Liver (tissue), 7 donors: ENCODE measurements at regions not wholly inside any gene's neighbourhood (a gene's known extent, or its start where the extent isn't known, plus 50 kb on each side); places are given as distances from the start of the nearest gene placed in this dataset.
A peak's percentile ranks its signal among the peaks of the same experiment; 100 is the strongest.

Source experiments
- DNase-seq: peaks from one replicate; pipeline ENCODE4 v3.0.0-alpha.2; 2017; ENCODE audit warnings: low spot score
- H3K27ac ChIP-seq, 2 donors: one replicate each; pipeline ENCODE4 v1.7.0; 2013; ENCODE audit warnings: inconsistent platforms in 2 of 2, low read length in 2 of 2, control low read depth in 1 of 2, low read depth in 1 of 2, mild to moderate bottlenecking in 1 of 2
- H3K27me3 ChIP-seq, 4 donors: one replicate each; pipeline versions ENCODE4 v1.6.1 to v1.7.0; 2013; ENCODE audit warnings: low read length in 3 of 4, inconsistent platforms in 1 of 4, mild to moderate bottlenecking in 1 of 4, moderate library complexity in 1 of 4; ENCODE audit not compliant: control insufficient read depth in 4 of 4, insufficient read depth in 4 of 4
- H3K36me3 ChIP-seq, 4 donors: one replicate each; pipeline versions ENCODE4 v1.6.1 to v1.7.0; 2013; ENCODE audit warnings: low read length in 3 of 4, mild to moderate bottlenecking in 3 of 4, low read depth in 1 of 4, moderate library complexity in 1 of 4; ENCODE audit not compliant: control insufficient read depth in 4 of 4, insufficient read depth in 3 of 4
- H3K4me1 ChIP-seq, 4 donors: one replicate each; pipeline versions ENCODE4 v1.6.1 to v1.7.0; 2013; ENCODE audit warnings: low read length in 3 of 4, mild to moderate bottlenecking in 3 of 4, moderate library complexity in 1 of 4; ENCODE audit not compliant: control insufficient read depth in 4 of 4, insufficient read depth in 4 of 4
- H3K4me3 ChIP-seq, 3 donors: one replicate each; pipeline versions ENCODE4 v1.6.1 to v1.7.0; 2013; ENCODE audit warnings: low read length in 3 of 3, control low read depth in 1 of 3, low read depth in 1 of 3, mild to moderate bottlenecking in 1 of 3
- H3K9ac ChIP-seq, 2 donors: one replicate each; pipeline ENCODE4 v1.7.0; 2013; ENCODE audit warnings: low read length in 2 of 2, mild to moderate bottlenecking in 2 of 2, moderate library complexity in 2 of 2, control low read depth in 1 of 2, low read depth in 1 of 2
- H3K9me3 ChIP-seq, 4 donors: one replicate each; pipeline versions ENCODE4 v1.6.1 to v1.7.0; 2013; ENCODE audit warnings: low read length in 3 of 4; ENCODE audit not compliant: control insufficient read depth in 4 of 4
- EGR1 ChIP-seq, 2 donors: IDR thresholded peaks; 2 replicates each; pipeline ENCODE4 v1.6.1; 2016 to 2018; ENCODE audit warnings: antibody characterized with exemption in 2 of 2, low read depth in 2 of 2
- FOXA1 ChIP-seq: IDR thresholded peaks from 2 replicates; pipeline ENCODE4 v1.6.1; 2016; ENCODE audit warnings: antibody characterized with exemption
- FOXA2 ChIP-seq: IDR thresholded peaks from 2 replicates; pipeline ENCODE4 v1.6.1; 2016; ENCODE audit warnings: antibody characterized with exemption
- GABPA ChIP-seq, 2 donors: IDR thresholded peaks in 1 of 2; conservative IDR thresholded peaks in 1 of 2; 2 replicates each; pipeline ENCODE4 v1.6.1; 2016; ENCODE audit warnings: antibody characterized with exemption in 2 of 2, mild to moderate bottlenecking in 1 of 2, moderate library complexity in 1 of 2
- HNF4A ChIP-seq, 2 donors: conservative IDR thresholded peaks; 2 replicates each; pipeline ENCODE4 v1.6.1; 2016; ENCODE audit warnings: antibody characterized with exemption in 2 of 2, mild to moderate bottlenecking in 2 of 2
- HNF4G ChIP-seq: IDR thresholded peaks from 2 replicates; pipeline ENCODE4 v1.6.1; 2016; ENCODE audit warnings: antibody characterized with exemption
- JUND ChIP-seq, 2 donors: IDR thresholded peaks; 2 replicates each; pipeline ENCODE4 v1.6.1; 2016; ENCODE audit warnings: antibody characterized with exemption in 2 of 2
- NR2F2 ChIP-seq: IDR thresholded peaks from 2 replicates; pipeline ENCODE4 v1.6.1; 2016; ENCODE audit warnings: antibody characterized with exemption
- RAD21 ChIP-seq, 2 donors: IDR thresholded peaks; 2 replicates each; pipeline ENCODE4 v1.6.1; 2016; ENCODE audit warnings: antibody characterized with exemption in 2 of 2, mild to moderate bottlenecking in 2 of 2
- RXRA ChIP-seq, 2 donors: IDR thresholded peaks; 2 replicates each; pipeline ENCODE4 v1.6.1; 2017 to 2018; ENCODE audit warnings: antibody characterized with exemption in 2 of 2, mild to moderate bottlenecking in 1 of 2
- SP1 ChIP-seq: IDR thresholded peaks from 2 replicates; pipeline ENCODE4 v1.6.1; 2018; ENCODE audit warnings: antibody characterized with exemption, mild to moderate bottlenecking
- TAF1 ChIP-seq: conservative IDR thresholded peaks from 2 replicates; pipeline ENCODE4 v1.6.1; 2016; ENCODE audit warnings: antibody characterized with exemption, mild to moderate bottlenecking
- YY1 ChIP-seq: IDR thresholded peaks from 2 replicates; pipeline ENCODE4 v1.6.1; 2016; ENCODE audit warnings: antibody characterized with exemption, mild to moderate bottlenecking
- WGBS: extraction: QIAGEN DNeasy Blood & Tissue Kit; methylation state at CpG from one replicate; pipeline ENCODE4 v1.1.7; 2013; 5-methylcytosine and 5-hydroxymethylcytosine counted together
- TF ChIP-seq, protein P1 (sequence below): IDR thresholded peaks from 2 replicates; pipeline ENCODE4 v1.6.1; 2016; ENCODE audit warnings: antibody characterized with exemption, mild to moderate bottlenecking
- TF ChIP-seq, protein P2 (sequence below): IDR thresholded peaks from 2 replicates; pipeline ENCODE4 v1.6.1; 2016; ENCODE audit warnings: antibody characterized with exemption
- TF ChIP-seq, protein P3 (sequence below): IDR thresholded peaks from 2 replicates; pipeline ENCODE4 v1.6.1; 2016; ENCODE audit warnings: antibody characterized with exemption
- TF ChIP-seq, protein P4 (sequence below): IDR thresholded peaks from 2 replicates; pipeline ENCODE4 v1.6.1; 2016; ENCODE audit warnings: antibody characterized with exemption
- donor health status: healthy.
- donor health status: healthy.
- donor health status: healthy.
- donor health status: healthy.

DNA sequence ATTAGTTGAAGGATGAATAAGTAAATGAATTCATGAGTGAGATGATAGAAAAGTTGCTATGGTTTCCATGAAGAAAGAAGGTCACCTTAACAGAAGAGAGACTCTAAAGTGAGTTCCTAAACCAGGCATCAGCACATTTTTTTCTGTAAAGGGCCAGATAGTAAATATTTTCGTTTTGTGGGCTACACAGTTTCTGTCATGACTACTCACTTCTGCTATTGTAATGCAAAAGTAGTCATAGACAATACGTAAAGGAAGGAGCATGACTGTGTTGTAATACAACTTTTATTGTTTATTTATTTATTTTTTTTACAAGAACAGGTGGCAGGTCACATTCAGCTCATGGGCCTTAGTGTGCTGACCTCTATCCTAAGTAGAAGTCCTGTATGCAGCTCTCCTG lies 426.1 kb upstream of the DYNLRB2 start:
- peaks cover 0 to 2% (median 0%) of the 10 kb centered on the region in 4 donors for H3K27me3 ChIP-seq
- WGBS = 72% methylated on average over 2 of the region's 2 CpGs
- TF ChIP-seq HNF4G = no peak
- TF ChIP-seq HNF4A (conservative IDR thresholded peaks at IDR 0.05) = no peak
- no peak for TF ChIP-seq RXRA (IDR thresholded peaks at IDR 0.05)
- TF ChIP-seq SP1 = no peak
- no peak for TF ChIP-seq JUND (IDR thresholded peaks at IDR 0.05)
- no peak for TF ChIP-seq GABPA (IDR thresholded peaks at IDR 0.05 in 1 of 2, conservative IDR thresholded peaks at IDR 0.05 in 1 of 2)
- TF ChIP-seq FOXA2 = no peak
- TF ChIP-seq FOXA1 = no peak

DNA sequence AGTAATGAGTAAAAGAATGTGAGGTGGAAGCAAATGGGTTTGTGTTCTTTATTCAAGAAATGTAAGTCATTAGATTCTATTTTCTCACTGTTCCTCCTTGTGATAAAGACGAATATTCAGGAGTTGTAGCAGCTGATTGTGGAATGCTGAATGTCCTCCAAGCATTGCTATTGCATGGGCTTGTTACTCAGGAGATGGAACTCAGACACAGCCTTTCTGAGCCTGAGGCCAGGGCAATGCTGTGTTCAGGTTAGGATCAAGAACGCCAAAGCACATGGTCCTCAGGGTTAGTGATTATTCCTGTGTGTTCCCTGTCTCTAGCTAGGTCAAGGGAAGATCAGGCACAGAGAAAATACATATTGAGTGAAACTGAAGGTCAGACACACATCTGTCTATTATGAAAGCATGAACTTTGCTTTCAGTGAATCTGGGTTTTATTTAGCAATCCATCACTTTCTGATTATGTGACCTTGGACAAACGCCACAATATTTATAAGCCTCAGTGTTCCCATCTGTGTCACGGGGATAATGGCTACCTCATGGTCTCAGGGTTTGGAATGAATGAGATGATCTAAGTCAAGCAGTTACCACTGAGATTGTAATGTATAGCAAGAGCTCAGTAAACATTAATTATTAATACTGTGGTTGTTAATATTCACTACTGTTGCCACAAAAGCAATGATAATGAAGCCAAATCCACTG lies 426.8 kb upstream of the DYNLRB2 start:
- Histone ChIP-seq H3K9me3 (no peaks in the 10 kb centered on the region), H3K9ac (no peak overlapping the region), H3K36me3 (no peaks in the 10 kb centered on the region), H3K4me3 (no peak overlapping the region), H3K27me3 (no peaks in the 10 kb centered on the region), H3K4me1 (no peaks in the 10 kb centered on the region), H3K27ac (no peak overlapping the region)
- WGBS = 61% methylated on average over 4 of the region's 4 CpGs
- no peak for DNase-seq
- TF ChIP-seq NR2F2 = peak; percentile 22
- no peak for TF ChIP-seq TAF1

More for the DNA sequence above, 426.1 kb upstream of the DYNLRB2 start:
- H3K27ac ChIP-seq = no peak overlapping the region
- no peaks in the 10 kb centered on the region for H3K9me3 ChIP-seq
- no peak for DNase-seq
- no peak overlapping the region for H3K4me3 ChIP-seq
- no peaks in the 10 kb centered on the region for H3K4me1 ChIP-seq
- no peaks in the 10 kb centered on the region for H3K36me3 ChIP-seq
- no peak overlapping the region for H3K9ac ChIP-seq

DNA sequence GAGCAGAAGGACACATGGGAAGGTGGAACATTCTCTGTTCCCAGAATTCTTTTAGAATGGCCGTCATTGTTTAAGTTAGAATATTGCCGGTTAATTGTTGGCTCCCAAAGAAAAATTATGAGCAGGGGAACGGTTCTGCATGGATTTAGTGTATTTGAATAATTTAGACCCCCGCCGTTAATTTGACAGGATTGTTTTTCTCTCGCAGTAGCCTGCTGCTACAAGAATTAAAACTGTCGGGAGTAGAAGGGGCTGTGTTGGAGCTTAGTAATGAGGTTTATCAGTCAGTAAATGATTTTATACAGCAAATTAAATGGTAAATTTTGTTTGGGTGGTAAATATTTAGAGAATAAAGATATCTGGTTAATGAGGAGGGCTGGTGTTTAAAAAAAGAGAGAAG lies 431.2 kb upstream of the DYNLRB2 start:
- Histone ChIP-seq H3K27ac (no peak overlapping the region), H3K4me1 (no peaks in the 10 kb centered on the region), H3K27me3 (no peaks in the 10 kb centered on the region), H3K9ac (no peak overlapping the region), H3K9me3 (no peaks in the 10 kb centered on the region), H3K4me3 (no peak overlapping the region), H3K36me3 (no peaks in the 10 kb centered on the region)
- 83% methylated on average over 7 of the region's 7 CpGs for WGBS
- no peak for DNase-seq
- TF ChIP-seq EGR1 (IDR thresholded peaks at IDR 0.05; ENCODE audit: low read depth in 2 of 2) (no peak), SP1 (no peak), RAD21 (IDR thresholded peaks at IDR 0.05) (no peak), NR2F2 (no peak), HNF4A (conservative IDR thresholded peaks at IDR 0.05) (no peak), RXRA (IDR thresholded peaks at IDR 0.05) (no peak), YY1 (no peak)
- TF ChIP-seq, protein P1, sequence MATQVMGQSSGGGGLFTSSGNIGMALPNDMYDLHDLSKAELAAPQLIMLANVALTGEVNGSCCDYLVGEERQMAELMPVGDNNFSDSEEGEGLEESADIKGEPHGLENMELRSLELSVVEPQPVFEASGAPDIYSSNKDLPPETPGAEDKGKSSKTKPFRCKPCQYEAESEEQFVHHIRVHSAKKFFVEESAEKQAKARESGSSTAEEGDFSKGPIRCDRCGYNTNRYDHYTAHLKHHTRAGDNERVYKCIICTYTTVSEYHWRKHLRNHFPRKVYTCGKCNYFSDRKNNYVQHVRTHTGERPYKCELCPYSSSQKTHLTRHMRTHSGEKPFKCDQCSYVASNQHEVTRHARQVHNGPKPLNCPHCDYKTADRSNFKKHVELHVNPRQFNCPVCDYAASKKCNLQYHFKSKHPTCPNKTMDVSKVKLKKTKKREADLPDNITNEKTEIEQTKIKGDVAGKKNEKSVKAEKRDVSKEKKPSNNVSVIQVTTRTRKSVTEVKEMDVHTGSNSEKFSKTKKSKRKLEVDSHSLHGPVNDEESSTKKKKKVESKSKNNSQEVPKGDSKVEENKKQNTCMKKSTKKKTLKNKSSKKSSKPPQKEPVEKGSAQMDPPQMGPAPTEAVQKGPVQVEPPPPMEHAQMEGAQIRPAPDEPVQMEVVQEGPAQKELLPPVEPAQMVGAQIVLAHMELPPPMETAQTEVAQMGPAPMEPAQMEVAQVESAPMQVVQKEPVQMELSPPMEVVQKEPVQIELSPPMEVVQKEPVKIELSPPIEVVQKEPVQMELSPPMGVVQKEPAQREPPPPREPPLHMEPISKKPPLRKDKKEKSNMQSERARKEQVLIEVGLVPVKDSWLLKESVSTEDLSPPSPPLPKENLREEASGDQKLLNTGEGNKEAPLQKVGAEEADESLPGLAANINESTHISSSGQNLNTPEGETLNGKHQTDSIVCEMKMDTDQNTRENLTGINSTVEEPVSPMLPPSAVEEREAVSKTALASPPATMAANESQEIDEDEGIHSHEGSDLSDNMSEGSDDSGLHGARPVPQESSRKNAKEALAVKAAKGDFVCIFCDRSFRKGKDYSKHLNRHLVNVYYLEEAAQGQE = no peak
- TF ChIP-seq, protein P2, sequence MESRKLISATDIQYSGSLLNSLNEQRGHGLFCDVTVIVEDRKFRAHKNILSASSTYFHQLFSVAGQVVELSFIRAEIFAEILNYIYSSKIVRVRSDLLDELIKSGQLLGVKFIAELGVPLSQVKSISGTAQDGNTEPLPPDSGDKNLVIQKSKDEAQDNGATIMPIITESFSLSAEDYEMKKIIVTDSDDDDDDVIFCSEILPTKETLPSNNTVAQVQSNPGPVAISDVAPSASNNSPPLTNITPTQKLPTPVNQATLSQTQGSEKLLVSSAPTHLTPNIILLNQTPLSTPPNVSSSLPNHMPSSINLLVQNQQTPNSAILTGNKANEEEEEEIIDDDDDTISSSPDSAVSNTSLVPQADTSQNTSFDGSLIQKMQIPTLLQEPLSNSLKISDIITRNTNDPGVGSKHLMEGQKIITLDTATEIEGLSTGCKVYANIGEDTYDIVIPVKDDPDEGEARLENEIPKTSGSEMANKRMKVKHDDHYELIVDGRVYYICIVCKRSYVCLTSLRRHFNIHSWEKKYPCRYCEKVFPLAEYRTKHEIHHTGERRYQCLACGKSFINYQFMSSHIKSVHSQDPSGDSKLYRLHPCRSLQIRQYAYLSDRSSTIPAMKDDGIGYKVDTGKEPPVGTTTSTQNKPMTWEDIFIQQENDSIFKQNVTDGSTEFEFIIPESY = no peak
- TF ChIP-seq, protein P3, sequence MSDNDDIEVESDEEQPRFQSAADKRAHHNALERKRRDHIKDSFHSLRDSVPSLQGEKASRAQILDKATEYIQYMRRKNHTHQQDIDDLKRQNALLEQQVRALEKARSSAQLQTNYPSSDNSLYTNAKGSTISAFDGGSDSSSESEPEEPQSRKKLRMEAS = no peak
- TF ChIP-seq, protein P4, sequence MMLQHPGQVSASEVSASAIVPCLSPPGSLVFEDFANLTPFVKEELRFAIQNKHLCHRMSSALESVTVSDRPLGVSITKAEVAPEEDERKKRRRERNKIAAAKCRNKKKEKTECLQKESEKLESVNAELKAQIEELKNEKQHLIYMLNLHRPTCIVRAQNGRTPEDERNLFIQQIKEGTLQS = no peak
